HG03280 (cell line): ENCODE measurements at regions not wholly inside any gene's neighbourhood (a gene's known extent, or its start where the extent isn't known, plus 50 kb on each side); places are given as distances from the start of the nearest gene placed in this dataset.

Source experiments
- ATAC-seq: cut with Tn5 transposase; IDR thresholded peaks from one replicate; pipeline ENCODE4 v1.9.1; 2021; ENCODE audit warnings: mild to moderate bottlenecking, moderate library complexity; ENCODE audit not compliant: unreplicated experiment

DNA sequence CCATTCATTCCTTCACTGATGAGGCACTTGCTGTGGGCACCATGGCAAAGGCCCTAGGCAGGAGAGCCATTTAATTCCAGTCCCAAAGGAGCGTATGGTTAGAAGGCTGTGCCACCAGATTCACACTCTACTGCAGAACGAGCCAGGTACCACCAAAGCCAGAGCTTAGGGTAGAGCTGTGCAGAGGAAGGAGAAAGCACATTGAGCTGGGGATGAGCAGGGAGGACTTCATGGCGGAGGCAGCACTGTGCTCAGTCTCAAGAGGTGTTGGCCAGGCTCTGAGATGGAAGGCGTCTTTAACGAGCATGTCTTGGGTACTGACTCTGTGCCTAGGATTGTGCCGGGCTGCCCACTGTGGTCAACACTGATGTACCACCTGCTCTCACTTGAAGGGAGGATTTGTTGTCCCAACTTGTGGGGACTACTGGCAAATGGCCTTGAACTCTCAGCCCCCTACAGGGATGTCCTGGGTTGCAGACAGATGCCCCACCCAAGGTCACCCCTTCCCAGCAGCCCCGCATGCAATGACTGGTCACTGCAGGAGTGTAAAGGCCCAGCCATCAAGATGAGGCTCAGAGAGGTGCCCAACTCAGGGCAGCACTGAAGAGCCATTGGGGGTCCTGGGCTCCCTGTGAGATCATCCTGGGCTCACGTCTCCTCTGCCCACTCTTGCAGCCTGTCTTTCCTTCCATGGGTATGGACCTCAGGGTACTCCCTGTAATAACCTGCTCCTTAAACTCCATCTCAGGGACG, 251.4 kb downstream of the GLI2 start:
- ATAC-seq = no peak

GRCh38 chr2:120988051-120988699, 252.5 kb downstream of the GLI2 start:
- ATAC-seq = no peak

DNA sequence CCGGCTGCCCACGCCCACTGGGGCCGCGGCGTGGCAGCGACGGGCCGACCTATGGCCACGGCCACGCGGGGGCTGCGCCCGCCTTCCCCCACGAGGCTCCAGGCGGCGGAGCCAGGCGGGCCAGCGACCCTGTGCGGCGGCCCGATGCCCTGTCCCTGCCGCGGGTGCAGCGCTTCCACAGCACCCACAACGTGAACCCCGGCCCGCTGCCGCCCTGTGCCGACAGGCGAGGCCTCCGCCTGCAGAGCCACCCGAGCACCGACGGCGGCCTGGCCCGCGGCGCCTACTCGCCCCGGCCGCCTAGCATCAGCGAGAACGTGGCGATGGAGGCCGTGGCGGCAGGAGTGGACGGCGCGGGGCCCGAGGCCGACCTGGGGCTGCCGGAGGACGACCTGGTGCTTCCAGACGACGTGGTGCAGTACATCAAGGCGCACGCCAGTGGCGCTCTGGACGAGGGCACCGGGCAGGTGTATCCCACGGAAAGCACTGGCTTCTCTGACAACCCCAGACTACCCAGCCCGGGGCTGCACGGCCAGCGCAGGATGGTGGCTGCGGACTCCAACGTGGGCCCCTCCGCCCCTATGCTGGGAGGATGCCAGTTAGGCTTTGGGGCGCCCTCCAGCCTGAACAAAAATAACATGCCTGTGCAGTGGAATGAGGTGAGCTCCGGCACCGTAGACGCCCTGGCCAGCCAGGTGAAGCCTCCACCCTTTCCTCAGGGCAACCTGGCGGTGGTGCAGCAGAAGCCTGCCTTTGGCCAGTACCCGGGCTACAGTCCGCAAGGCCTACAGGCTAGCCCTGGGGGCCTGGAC, 253.2 kb downstream of the GLI2 start:
- ATAC-seq = no peak

DNA sequence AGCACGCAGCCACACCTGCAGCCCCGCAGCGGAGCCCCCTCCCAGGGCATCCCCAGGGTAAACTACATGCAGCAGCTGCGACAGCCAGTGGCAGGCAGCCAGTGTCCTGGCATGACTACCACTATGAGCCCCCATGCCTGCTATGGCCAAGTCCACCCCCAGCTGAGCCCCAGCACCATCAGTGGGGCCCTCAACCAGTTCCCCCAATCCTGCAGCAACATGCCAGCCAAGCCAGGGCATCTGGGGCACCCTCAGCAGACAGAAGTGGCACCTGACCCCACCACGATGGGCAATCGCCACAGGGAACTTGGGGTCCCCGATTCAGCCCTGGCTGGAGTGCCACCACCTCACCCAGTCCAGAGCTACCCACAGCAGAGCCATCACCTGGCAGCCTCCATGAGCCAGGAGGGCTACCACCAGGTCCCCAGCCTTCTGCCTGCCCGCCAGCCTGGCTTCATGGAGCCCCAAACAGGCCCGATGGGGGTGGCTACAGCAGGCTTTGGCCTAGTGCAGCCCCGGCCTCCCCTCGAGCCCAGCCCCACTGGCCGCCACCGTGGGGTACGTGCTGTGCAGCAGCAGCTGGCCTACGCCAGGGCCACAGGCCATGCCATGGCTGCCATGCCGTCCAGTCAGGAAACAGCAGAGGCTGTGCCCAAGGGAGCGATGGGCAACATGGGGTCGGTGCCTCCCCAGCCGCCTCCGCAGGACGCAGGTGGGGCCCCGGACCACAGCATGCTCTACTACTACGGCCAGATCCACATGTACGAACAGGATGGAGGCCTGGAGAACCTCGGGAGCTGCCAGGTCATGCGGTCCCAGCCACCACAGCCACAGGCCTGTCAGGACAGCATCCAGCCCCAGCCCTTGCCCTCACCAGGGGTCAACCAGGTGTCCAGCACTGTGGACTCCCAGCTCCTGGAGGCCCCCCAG, 254.1 kb downstream of the GLI2 start:
- ATAC-seq = no peak

GRCh38 chr2:120990451-120990871, 254.8 kb downstream of the GLI2 start:
- no peak for ATAC-seq

- no peak for ATAC-seq
Measured at GRCh38 chr2:120991441-120991840, 255.8 kb downstream of the GLI2 start.

DNA sequence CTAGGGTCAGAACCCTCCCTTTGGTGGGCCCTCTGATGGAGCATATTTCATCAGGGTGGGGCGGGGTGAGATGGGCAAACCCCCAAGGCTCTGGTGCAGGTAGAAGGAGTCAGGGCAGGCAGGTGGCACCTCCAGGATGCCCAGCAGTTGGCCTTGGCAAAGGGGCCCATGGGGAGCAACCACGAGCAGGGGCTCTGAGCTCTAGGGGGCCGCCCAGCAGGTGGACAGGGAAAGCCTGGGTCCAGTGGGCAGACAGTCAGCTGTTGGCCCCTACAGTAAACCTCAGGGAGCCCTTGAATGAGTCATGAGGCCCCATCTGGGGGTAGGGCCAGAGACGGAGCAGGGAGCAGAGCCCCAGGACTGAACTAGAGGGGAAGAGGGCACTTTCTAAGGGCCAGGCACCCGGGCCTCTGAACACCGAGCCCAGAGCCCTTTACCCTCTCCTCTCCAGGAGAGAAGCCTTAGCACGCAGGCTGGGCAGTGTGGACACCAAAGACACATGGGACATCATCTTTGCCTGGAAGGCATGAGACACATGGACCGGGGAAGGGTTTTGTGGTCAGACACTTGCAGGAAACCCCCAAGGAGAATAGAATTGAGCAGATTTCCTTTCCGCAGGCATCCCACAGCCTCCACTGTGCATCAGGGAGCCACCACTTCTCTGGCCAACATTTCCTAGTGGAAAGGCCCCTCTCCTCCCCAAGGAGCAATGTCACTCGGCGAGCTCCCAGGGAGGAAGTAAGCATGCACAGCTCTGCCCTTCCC, 257.3 kb downstream of the GLI2 start:
- no peak for ATAC-seq

GRCh38 chr2:120993661-120994060, 258.0 kb downstream of the GLI2 start:
- ATAC-seq = no peak

GRCh38 chr2:120994301-120994995, 258.8 kb downstream of the GLI2 start:
- no peak for ATAC-seq

GRCh38 chr2:120995152-120995551, 259.5 kb downstream of the GLI2 start:
- no peak for ATAC-seq

GRCh38 chr2:120995656-120996190, 260.1 kb downstream of the GLI2 start:
- ATAC-seq = no peak

- ATAC-seq = no peak
Measured at GRCh38 chr2:120999377-121000097, 263.9 kb downstream of the GLI2 start.

- ATAC-seq = no peak
Measured at GRCh38 chr2:121000804-121001203, 265.1 kb downstream of the GLI2 start.

DNA sequence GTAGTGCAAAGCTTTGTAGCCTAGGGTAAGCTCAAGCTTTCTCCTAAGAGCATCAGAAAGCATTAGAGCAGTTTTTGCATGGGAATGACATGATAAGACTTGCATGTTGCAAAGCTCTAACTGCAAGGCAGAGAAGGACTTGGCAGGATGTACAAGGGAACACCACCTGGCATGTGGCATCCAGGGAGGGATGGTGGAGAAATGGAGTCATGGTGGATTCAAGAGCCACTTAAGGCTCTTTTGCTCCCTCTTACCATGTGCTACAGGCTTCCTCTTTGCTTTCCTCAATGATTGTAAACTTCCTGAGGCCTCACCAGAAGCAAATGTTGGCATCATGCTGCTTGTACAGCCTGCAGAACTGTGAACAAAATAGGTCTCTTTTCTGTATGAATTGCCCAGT, 266.0 kb downstream of the GLI2 start:
- ATAC-seq = no peak

DNA sequence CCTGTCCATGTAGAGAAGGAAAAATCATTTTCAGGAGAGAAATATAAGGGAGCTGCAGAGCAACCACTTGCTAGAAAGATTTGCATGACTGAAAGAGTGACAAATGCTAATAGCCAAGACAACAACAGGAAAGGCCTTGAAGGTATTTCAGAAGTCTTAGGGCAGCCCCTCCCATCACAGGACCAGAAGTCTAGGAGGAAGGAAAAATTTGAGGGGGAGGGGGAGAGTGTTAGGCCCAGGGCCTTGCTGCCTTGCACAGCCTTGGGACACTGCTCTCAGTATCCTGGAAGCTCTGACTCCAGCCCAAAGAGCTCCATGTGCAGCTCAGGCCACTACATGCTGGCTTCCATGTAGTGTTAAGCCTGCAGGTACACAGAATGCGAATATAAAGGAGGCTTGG, 266.9 kb downstream of the GLI2 start:
- no peak for ATAC-seq

GRCh38 chr2:121003391-121003790, 267.7 kb downstream of the GLI2 start:
- no peak for ATAC-seq

DNA sequence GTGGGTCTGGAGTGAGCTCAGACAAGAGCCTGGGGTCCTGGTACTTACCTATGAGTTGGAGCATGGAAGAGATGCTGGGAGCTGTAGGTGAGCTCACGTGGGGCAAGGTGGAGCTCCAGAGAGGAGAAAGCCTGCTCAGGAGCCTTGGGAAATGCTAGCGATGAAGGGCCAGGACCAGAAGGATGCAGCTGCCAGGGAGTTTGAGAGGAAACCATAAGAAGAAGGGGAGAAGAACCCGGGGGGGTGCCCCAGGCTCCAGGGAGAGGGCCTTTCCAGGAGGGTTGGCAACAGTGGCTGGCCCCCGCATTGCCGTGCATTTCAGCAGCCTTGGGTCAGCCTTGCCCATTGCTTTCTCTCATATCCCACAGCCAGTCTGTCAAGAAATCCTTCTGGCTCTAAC, 268.7 kb downstream of the GLI2 start:
- no peak for ATAC-seq

DNA sequence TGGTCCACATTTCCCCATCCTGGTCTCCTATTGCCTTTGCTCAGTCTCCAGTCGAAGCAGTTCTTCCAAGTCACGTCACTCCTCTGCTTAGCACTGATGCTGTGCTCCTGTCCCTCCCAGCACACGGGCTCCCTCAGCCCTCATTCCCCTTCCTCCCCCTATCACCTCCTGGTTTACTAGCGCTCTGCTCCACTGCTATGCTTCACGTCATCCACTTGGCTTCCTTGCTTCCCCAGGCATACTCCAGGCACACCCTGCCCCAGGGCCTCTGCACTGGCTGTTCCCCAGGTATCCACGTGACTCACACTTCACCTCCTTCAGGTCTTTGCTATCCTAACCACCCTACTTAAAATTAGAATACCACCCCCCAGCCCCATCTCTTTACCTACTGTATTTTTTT, 269.3 kb downstream of the GLI2 start:
- no peak for ATAC-seq
